Activated naive CD8-positive, alpha-beta T cell treated with anti-CD3 and anti-CD28 coated beads, Interleukin-2, amount 10 ng/mL, durations not matched to agents 7 days and 5 days (primary cell): ENCODE measurements at regions not wholly inside any gene's neighbourhood (a gene's known extent, or its start where the extent isn't known, plus 50 kb on each side); places are given as distances from the start of the nearest gene placed in this dataset.

ENCODE experiments used
- ATAC-seq: fragments of 150-1000 bp; cut with Tn5 transposase; one replicate; pipeline ENCODE4 v1.10.0; 2021; ENCODE audit warnings: low read depth, moderate library complexity
- POLR2A ChIA-PET: fragments of 350-600 bp; sonication (Branson Sonifier 250); formaldehyde crosslinking; loops from one replicate; lab custom pipeline; 2021; ENCODE audit warnings: antibody characterized with exemption; lab: Charles Lee
- DNase-seq: peaks from one replicate; pipeline ENCODE4 v3.0.0; 2021
- H3K27ac Mint-ChIP-seq: one replicate; pipeline ENCODE4 v1.8.0; 2022; ENCODE audit warnings: mild to moderate bottlenecking, mixed read lengths
- H3K27me3 Mint-ChIP-seq: one replicate; pipeline ENCODE4 v1.8.0; 2022; ENCODE audit warnings: mild to moderate bottlenecking, moderate library complexity, mixed read lengths
- H3K36me3 Mint-ChIP-seq: one replicate; pipeline ENCODE4 v1.8.0; 2021; ENCODE audit warnings: mild to moderate bottlenecking, mixed read lengths
- H3K4me1 Mint-ChIP-seq: one replicate; pipeline ENCODE4 v1.8.0; 2021; ENCODE audit warnings: mixed read lengths
- H3K4me3 Mint-ChIP-seq: one replicate; pipeline ENCODE4 v1.8.0; 2022; ENCODE audit warnings: mild to moderate bottlenecking, moderate library complexity, mixed read lengths
- H3K9me3 Mint-ChIP-seq: one replicate; pipeline ENCODE4 v1.8.0; 2021; ENCODE audit warnings: mixed read lengths

DNA sequence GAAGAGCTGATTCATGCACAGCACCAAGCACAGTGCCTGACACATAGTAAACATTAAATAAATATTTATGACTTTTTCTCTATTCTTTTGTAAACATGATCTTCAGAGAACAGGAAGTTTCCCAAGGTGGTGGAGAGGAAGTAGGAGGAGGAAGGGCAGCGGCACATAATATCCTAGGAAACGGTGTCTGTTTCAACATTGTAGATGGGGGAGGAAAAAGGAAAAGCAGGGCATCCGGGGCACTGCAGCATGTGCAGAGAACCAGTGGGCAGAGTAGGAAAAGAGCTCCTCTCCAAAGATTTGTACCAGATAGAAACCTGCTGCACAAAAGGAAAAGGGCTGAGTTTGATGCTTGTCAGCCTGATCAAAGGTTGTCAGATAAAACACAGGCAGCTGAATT lies 421.7 kb upstream of the ZNF462 start:
- Mint-ChIP-seq H3K9me3 (peaks cover 10% of the 10 kb centered on the region), H3K4me3 (no peak overlapping the region), H3K27me3 (no peaks in the 10 kb centered on the region), H3K36me3 (no peaks in the 10 kb centered on the region), H3K27ac (no peak overlapping the region), H3K4me1 (no peaks in the 10 kb centered on the region)
- POLR2A ChIA-PET = no interaction called here
- ATAC-seq (no peak), DNase-seq (no peak)

DNA sequence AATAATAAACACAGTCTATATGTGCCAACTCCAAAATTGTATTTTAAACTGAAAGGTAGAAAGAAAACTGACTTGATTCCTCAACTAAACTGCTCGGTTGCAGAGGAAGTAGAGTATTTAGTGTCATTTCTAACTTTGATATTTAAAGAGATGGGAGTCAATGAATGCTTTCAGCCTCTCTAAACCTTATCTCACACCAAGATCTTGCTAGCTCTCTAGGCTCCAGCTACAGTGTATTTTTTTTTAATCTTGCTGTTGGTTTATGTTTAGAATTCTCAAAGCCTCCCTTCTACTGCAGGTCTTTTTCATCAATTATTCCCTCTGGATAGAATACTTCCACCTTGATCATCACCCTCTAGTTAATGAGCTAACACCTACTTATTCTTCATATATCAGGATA lies 419.4 kb upstream of the ZNF462 start:
- H3K4me1 Mint-ChIP-seq = no peaks in the 10 kb centered on the region
- POLR2A ChIA-PET = no interaction called here
- no peaks in the 10 kb centered on the region for H3K27me3 Mint-ChIP-seq
- H3K4me3 Mint-ChIP-seq = no peak overlapping the region
- peaks cover 10% of the 10 kb centered on the region for H3K9me3 Mint-ChIP-seq
- H3K36me3 Mint-ChIP-seq = no peaks in the 10 kb centered on the region
- ATAC-seq (no peak), DNase-seq (no peak)
- no peak overlapping the region for H3K27ac Mint-ChIP-seq

DNA sequence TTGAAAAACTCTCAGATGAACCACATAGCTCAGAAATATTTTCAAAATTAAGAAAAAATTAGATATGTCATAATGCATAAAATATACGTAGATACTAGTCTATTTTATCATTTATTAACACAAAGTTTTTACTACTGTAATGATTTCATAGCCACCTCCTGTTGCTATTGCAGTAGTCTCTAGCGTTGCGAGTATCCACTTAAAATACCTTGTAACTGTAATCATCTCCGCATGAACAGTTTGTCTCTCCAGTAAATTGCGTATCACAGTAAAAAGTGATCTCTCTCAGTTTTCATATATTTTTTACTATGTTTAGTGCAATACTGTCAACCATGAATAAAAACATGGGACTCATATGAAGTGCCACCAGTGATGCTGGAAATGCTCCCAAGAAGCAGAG lies 417.9 kb upstream of the ZNF462 start:
- Mint-ChIP-seq H3K27ac (no peak overlapping the region), H3K36me3 (no peaks in the 10 kb centered on the region), H3K9me3 (peaks cover 4% of the 10 kb centered on the region), H3K4me1 (no peaks in the 10 kb centered on the region), H3K4me3 (no peak overlapping the region), H3K27me3 (no peaks in the 10 kb centered on the region)
- ATAC-seq = no peak
- POLR2A ChIA-PET = no interaction called here
- DNase-seq = no peak

DNA sequence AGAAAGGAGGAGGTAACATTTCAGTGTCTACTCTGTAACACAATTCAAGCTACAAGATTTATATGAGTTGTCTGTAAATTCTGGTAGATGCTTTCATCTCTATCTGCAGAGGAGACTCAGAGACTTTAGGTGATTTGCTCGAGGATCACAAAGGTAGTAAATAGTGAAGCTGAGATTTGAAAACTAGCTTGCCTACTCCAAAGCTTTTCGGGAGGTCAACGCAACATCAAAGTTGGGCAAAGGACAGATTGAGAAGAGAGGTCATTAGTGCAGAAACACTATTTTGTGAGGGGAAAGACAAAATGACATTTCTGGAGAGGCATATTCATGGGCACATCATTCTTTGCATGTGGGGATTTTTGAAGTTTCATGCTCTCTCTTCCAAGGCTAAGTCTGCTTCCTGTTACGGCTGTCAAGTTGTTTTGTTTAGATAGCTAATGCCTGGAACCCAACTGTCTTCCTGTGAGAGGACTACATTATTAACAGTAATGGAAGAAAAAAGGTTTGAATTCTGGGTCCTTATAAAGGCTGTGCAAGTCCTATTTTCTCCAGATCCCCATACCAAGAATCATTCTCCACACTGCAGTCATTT lies 413.5 kb upstream of the ZNF462 start:
- H3K36me3 Mint-ChIP-seq = no peaks in the 10 kb centered on the region
- H3K27ac Mint-ChIP-seq = no peak overlapping the region
- H3K4me3 Mint-ChIP-seq = no peak overlapping the region
- no peak for DNase-seq
- H3K27me3 Mint-ChIP-seq = no peaks in the 10 kb centered on the region
- POLR2A ChIA-PET = no interaction called here
- peaks cover 5% of the 10 kb centered on the region for H3K9me3 Mint-ChIP-seq
- ATAC-seq = no peak
- H3K4me1 Mint-ChIP-seq = no peaks in the 10 kb centered on the region

DNA sequence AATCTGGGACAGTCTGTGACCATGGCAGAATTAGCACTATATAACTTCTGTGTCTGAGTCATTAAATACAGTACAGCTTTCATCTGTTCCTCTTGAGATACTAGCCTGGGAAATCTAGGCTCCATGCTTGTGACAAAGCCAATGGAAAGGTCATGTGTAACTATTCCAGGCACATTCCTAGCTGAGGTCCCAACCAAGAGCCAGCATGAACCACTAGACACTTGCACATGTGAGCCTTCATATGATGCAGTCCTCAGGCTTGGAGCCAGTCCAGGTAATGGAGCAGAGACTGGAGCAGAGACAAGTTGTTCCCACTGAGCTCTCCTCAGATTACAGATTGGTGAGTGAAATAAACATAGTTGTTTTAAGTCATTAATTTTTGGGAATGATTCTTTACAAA lies 412.4 kb upstream of the ZNF462 start:
- H3K9me3 Mint-ChIP-seq = peaks cover 5% of the 10 kb centered on the region
- H3K4me1 Mint-ChIP-seq = no peaks in the 10 kb centered on the region
- no peak overlapping the region for H3K27ac Mint-ChIP-seq
- no peaks in the 10 kb centered on the region for H3K27me3 Mint-ChIP-seq
- no peak overlapping the region for H3K4me3 Mint-ChIP-seq
- DNase-seq (no peak), ATAC-seq (no peak)
- no peaks in the 10 kb centered on the region for H3K36me3 Mint-ChIP-seq
- POLR2A ChIA-PET = no interaction called here

DNA sequence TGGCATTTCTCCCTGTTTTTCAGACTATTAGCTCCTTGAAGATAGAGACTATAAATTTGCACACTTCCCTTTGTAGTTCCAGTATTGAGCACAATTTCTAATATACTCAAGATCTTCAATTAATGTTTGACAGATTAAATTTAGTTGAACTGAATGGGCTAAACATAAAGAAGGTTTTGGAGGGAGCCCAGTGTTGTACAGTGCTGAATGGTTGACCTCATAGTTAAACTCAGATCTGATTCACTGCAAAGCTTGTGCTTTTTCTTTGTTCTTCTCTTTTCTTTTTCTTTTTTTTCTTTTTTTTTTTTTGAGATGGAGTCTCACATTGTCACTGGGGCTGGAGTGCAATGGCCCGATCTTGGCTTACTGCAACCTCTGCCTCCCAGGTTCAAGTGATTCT lies 411.7 kb upstream of the ZNF462 start:
- no peaks in the 10 kb centered on the region for H3K4me1 Mint-ChIP-seq
- H3K36me3 Mint-ChIP-seq = no peaks in the 10 kb centered on the region
- H3K27ac Mint-ChIP-seq = no peak overlapping the region
- DNase-seq (no peak), ATAC-seq (no peak)
- H3K27me3 Mint-ChIP-seq = no peaks in the 10 kb centered on the region
- H3K4me3 Mint-ChIP-seq = no peak overlapping the region
- H3K9me3 Mint-ChIP-seq = peaks cover 5% of the 10 kb centered on the region
- POLR2A ChIA-PET = no interaction called here

DNA sequence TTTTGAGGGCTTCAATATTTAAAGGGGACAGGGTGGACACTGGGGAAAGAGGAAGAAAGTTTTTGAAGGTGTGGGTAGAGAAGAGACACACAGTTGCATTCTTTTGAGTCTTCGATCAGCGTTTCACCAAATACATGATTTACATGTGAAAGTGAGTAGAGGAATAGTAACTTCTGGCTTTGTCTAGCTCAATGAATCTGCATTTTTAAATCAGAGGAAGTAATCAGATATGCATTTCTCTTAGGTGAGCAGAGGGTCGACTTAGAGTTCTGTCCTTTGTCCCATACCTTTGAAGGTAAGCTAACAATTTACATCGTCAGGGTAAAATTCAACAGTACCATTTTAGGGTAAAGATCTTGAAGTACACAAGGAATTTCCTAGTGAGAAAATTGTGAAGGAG lies 406.4 kb upstream of the ZNF462 start:
- DNase-seq (no peak), ATAC-seq (no peak)
- POLR2A ChIA-PET = no interaction called here
- Mint-ChIP-seq H3K27ac (no peak overlapping the region), H3K4me1 (no peaks in the 10 kb centered on the region), H3K27me3 (no peaks in the 10 kb centered on the region), H3K4me3 (no peak overlapping the region), H3K36me3 (no peaks in the 10 kb centered on the region), H3K9me3 (peaks cover 5% of the 10 kb centered on the region)

DNA sequence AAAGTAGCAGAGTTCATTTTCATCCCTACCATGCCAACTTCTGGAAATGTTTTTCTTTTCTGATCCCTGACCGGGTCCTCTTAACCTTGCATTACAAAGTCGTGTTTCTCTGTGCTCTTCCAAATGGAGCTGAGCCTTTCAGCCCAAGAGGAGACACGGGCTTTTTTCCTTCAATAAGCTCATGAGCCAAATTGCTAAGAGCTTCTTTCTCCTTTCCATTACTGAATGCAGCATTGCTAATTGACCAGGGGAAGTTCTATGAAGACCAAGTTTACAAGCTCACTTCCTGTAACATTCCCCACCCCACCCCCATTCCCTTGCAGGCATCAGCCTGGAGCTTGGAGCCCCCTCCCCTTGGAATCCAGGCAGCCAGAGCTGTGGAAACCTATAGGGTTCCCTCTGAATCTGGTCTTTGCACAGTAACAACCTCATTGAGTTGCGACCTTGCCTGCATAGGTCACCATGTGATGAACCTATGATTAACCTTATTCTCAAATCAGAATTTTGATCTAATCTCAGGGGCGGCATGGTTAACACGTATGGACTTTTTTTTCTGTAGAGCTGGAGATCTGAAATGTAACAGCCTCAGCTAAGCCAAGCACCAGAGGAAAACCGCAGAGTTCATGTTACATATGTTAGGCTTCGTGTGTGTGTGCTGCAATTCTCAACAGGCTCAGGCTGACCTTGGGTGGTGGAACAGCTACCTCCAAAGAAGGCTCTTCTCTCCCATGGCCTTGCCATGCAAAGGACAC lies 395.7 kb upstream of the ZNF462 start:
- Mint-ChIP-seq H3K36me3 (no peaks in the 10 kb centered on the region), H3K9me3 (peaks cover 6% of the 10 kb centered on the region), H3K27ac (no peak overlapping the region), H3K4me1 (no peaks in the 10 kb centered on the region), H3K27me3 (no peaks in the 10 kb centered on the region), H3K4me3 (no peak overlapping the region)
- ATAC-seq (no peak), DNase-seq (no peak)
- POLR2A ChIA-PET = no interaction called here

DNA sequence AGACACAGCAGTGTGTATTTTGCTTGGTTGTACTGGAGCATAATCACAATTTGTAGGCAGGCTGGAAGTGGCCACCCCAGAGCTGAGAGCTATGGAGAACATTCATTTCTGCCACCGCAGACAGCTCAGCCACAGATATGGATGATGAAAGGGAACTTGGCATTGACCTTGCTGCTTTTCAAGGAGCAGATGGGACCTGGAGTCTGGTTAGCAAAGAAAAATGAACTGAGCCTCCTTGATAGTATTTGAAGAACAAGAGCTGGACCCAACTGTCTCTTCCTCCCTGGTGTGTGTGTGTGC lies 395.2 kb upstream of the ZNF462 start:
- no peak for ATAC-seq
- POLR2A ChIA-PET = no interaction called here
- Mint-ChIP-seq H3K4me1 (no peaks in the 10 kb centered on the region), H3K36me3 (no peaks in the 10 kb centered on the region), H3K9me3 (peaks cover 7% of the 10 kb centered on the region), H3K27me3 (no peaks in the 10 kb centered on the region), H3K27ac (no peak overlapping the region), H3K4me3 (no peak overlapping the region)
- no peak for DNase-seq

DNA sequence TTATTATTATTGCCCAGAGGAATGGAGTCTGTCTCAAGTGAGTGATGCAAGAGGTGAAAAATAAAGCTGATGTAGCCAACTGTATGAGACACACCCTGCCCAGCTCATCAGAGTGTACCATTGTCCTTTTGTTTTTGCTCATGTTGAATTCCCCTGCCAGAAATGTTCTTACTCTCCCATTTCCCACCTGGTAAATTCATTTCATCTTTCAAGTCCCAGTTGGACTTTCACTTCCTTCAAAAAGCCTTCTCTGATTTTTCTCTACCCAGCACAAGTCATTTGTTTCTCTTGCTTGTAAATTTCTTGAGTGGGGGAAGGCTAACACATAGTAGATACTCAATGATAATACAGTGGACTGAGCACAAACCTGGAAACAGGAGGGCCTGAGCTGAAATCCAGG lies 394.5 kb upstream of the ZNF462 start:
- DNase-seq (no peak), ATAC-seq (no peak)
- peaks cover 7% of the 10 kb centered on the region for H3K9me3 Mint-ChIP-seq
- no peaks in the 10 kb centered on the region for H3K36me3 Mint-ChIP-seq
- no peaks in the 10 kb centered on the region for H3K4me1 Mint-ChIP-seq
- no peaks in the 10 kb centered on the region for H3K27me3 Mint-ChIP-seq
- no peak overlapping the region for H3K4me3 Mint-ChIP-seq
- no peak overlapping the region for H3K27ac Mint-ChIP-seq
- POLR2A ChIA-PET = no interaction called here

DNA sequence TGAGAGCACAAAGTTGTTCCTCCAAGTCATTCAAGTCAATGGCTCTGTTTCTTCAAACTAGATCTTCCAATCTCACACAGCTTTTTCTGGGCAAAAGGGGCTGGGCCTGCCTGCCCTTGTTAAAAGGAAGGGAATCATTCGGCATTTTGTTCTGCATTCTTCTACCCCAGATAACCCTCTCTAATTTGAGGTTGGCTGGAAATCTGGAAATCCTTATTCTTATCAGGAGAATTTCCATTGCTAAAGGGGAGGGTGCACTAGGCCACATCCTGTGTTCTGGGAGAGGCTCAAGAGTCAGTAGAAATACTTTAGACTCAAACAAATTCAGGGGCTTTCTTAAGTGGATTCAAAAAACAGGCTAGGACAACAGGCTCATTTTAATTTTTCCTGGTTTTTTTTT lies 384.7 kb upstream of the ZNF462 start:
- DNase-seq = no peak
- H3K27me3 Mint-ChIP-seq = no peaks in the 10 kb centered on the region
- no peaks in the 10 kb centered on the region for H3K36me3 Mint-ChIP-seq
- no peak overlapping the region for H3K27ac Mint-ChIP-seq
- H3K4me1 Mint-ChIP-seq = no peaks in the 10 kb centered on the region
- H3K4me3 Mint-ChIP-seq = no peak overlapping the region
- ATAC-seq = no peak
- H3K9me3 Mint-ChIP-seq = peaks cover 3% of the 10 kb centered on the region
- POLR2A ChIA-PET = no interaction called here

DNA sequence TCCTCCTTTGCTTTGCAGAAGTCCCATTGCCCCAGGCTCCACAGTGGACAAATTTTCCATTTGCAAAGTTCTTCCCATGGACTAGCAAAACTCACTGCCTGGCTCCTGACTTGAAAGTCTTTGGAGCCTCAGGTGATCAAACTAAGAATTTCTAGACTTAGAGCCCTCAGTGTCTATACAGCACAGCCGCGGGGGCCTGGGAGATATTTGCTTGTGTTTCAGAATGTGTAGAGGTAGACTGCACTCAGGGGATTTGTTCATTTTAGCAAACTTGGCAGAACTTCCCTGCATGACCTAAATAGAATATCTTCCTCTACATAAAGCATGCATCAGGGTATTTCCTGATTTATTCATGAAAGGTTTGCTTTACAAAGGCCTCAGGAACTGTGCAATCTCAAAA lies 384.2 kb upstream of the ZNF462 start:
- no peak for DNase-seq
- Mint-ChIP-seq H3K4me3 (no peak overlapping the region), H3K27me3 (no peaks in the 10 kb centered on the region), H3K27ac (no peak overlapping the region), H3K4me1 (no peaks in the 10 kb centered on the region), H3K36me3 (no peaks in the 10 kb centered on the region), H3K9me3 (peaks cover 3% of the 10 kb centered on the region)
- POLR2A ChIA-PET = no interaction called here
- no peak for ATAC-seq

DNA sequence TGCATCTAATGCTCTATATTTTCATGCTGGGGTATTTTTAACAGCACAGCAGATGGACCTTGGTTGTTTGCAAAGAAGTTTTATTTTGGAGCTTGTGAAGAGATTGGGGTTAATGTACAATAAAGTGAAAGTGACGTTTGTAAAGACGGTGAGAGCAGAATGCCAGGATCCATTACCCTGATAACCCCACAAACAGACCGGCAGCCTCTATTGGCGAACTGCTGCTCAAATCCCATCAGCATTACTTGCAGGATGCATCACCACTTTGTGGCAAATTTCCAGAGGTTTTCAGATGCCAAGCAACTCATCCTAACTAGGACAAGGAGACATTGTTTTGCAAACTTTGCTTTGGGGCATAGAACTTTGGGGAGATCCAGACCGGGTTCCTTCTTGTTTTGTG lies 383.3 kb upstream of the ZNF462 start:
- H3K4me1 Mint-ChIP-seq = no peaks in the 10 kb centered on the region
- H3K36me3 Mint-ChIP-seq = no peaks in the 10 kb centered on the region
- no peak for ATAC-seq
- POLR2A ChIA-PET = no interaction called here
- DNase-seq = no peak
- no peak overlapping the region for H3K4me3 Mint-ChIP-seq
- H3K9me3 Mint-ChIP-seq = peaks cover 3% of the 10 kb centered on the region
- H3K27ac Mint-ChIP-seq = no peak overlapping the region
- no peaks in the 10 kb centered on the region for H3K27me3 Mint-ChIP-seq

DNA sequence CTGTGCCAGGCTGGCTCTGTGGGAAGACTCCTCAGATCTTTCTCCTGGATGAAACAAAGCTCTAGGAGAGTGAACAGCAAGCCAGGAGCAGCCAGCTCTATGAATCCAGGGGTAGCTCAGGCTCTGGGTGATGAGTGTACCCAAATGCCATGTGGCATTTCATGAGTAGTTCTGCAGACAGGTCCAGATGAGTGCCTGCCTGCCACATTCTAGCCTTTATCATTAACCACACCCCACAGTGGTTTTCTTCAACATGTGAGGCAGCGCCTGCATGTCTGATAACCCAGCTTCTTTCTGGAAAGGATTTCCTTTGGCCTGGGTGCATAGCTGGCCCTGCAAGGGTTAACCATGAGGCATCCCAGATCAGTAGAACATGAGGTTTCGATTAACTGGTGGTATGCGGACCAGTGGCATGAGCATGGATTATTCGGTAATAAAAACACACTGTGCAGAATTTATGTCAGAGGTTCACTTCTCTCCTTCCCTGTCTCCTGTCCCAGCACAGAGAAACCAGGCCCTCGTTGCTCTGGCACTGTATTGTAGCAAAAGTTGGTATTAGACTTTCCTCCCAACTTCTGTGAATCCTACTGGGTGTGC lies 381.9 kb upstream of the ZNF462 start:
- ATAC-seq = no peak
- no peak overlapping the region for H3K4me3 Mint-ChIP-seq
- no peaks in the 10 kb centered on the region for H3K4me1 Mint-ChIP-seq
- no peak for DNase-seq
- no peaks in the 10 kb centered on the region for H3K27me3 Mint-ChIP-seq
- POLR2A ChIA-PET = no interaction called here
- peaks cover 3% of the 10 kb centered on the region for H3K9me3 Mint-ChIP-seq
- H3K36me3 Mint-ChIP-seq = no peaks in the 10 kb centered on the region
- H3K27ac Mint-ChIP-seq = no peak overlapping the region
